ENCODE measurements at regions not wholly inside any gene's neighbourhood (a gene's known extent, or its start where the extent isn't known, plus 50 kb on each side); places are given as distances from the start of the nearest gene placed in this dataset.

DNA sequence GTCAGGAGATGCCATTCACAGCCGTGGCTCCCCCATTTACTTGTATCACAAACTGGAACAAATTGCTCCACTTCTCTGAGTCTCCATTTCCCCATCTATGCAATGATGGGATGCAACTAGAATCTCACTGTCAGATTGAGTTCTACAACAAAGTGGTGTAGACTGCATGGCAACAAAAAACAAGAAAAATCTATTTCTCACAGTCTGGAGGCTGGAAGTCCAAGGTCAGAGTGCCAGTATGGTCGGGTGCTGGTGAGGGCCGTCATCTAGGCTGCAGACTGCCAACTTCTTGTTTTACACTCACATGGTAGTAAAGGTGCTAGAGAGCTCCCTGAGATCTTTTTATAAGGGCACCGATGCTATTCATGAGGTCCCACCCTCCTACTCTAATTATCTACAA, 158.4 kb upstream of the BCL6 start:
- Histone ChIP-seq H3K4me1 (ENCODE audit: control insufficient read depth, insufficient read depth, low read length) (no peaks in the 10 kb centered on the region), H3K9me3 (ENCODE audit: control insufficient read depth, insufficient read depth, low read depth, low read length) (no peaks in the 10 kb centered on the region), H3K4me3 (ENCODE audit: low read depth, low read length) (no peak overlapping the region), H3K36me3 (ENCODE audit: control insufficient read depth in 2 of 2, insufficient read depth in 1 of 2, low read length in 2 of 2) (no peaks in the 10 kb centered on the region), H3K27ac (ENCODE audit: extremely low read depth, low read depth, low read length) (no peak overlapping the region)
- POLR2A ChIA-PET, result no interaction called here
- no peak for TF ChIP-seq ZXDB (tag by site-specific recombination; IDR thresholded peaks at IDR 0.05)
- no peak for TF ChIP-seq ZNF596 (tag by site-specific recombination; IDR thresholded peaks at IDR 0.05)
- no peak for TF ChIP-seq ZNF221 (tag by site-specific recombination; IDR thresholded peaks at IDR 0.05; ENCODE audit: borderline replicate concordance)
- TF ChIP-seq ZNF416 (tag by site-specific recombination; IDR thresholded peaks at IDR 0.05), result no peak
- TF ChIP-seq ZNF341 (tag by site-specific recombination; IDR thresholded peaks at IDR 0.05; ENCODE audit: low read depth), result no peak
- no peak for TF ChIP-seq HOXA7 (CRISPR knock-in tag; IDR thresholded peaks at IDR 0.05; ENCODE audit: borderline replicate concordance)
- no peak for TF ChIP-seq TRIM28 (IDR thresholded peaks at IDR 0.05; ENCODE audit: borderline replicate concordance, low read length)
- TF ChIP-seq ZNF677 (tag by site-specific recombination; IDR thresholded peaks at IDR 0.05), result no peak
- CTCF ChIA-PET, result interaction anchor here (0.6 kb wide), 1 partner anchor 200 kb away, joined by 3 read pairs; no protein-coding TSS in a partner anchor

DNA sequence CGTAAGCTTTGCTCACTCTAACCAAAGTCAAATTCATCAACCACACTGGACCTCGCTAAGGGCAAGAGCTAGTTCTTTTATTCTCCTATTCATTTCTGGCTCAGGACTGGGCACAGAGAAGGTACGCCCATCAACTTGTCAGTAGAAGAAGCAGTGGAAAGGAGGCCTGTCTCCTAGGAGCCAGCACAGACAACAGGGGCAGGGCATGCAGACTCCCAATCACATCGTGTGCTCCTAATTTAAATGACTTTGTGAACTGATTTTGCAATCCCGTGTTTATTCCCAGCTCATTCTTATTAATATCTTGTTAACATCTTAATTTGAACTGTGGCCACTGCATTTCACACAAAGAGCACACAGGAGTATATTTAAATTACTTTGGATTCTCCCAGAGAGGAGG, 161.1 kb upstream of the BCL6 start:
- CTCF ChIA-PET, result no interaction called here
- TF ChIP-seq, protein P1, sequence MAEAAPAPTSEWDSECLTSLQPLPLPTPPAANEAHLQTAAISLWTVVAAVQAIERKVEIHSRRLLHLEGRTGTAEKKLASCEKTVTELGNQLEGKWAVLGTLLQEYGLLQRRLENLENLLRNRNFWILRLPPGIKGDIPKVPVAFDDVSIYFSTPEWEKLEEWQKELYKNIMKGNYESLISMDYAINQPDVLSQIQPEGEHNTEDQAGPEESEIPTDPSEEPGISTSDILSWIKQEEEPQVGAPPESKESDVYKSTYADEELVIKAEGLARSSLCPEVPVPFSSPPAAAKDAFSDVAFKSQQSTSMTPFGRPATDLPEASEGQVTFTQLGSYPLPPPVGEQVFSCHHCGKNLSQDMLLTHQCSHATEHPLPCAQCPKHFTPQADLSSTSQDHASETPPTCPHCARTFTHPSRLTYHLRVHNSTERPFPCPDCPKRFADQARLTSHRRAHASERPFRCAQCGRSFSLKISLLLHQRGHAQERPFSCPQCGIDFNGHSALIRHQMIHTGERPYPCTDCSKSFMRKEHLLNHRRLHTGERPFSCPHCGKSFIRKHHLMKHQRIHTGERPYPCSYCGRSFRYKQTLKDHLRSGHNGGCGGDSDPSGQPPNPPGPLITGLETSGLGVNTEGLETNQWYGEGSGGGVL (tag by site-specific recombination; IDR thresholded peaks at IDR 0.05), result no peak
- TF ChIP-seq ZFP3 (tag by site-specific recombination; IDR thresholded peaks at IDR 0.05; ENCODE audit: low read depth) (no peak), SALL2 (tag by site-specific recombination; IDR thresholded peaks at IDR 0.05; ENCODE audit: borderline replicate concordance) (no peak), ZFP69B (tag by site-specific recombination; IDR thresholded peaks at IDR 0.05) (no peak), ZNF174 (tag by site-specific recombination; IDR thresholded peaks at IDR 0.05) (no peak)
- POLR2A ChIA-PET, result interaction anchor here (0.5 kb wide), 1 partner anchor 264 kb away, joined by 6 read pairs; no protein-coding TSS in a partner anchor
- Histone ChIP-seq H3K9me3 (ENCODE audit: control insufficient read depth, insufficient read depth, low read depth, low read length) (no peaks in the 10 kb centered on the region), H3K4me1 (ENCODE audit: control insufficient read depth, insufficient read depth, low read length) (no peaks in the 10 kb centered on the region), H3K4me3 (ENCODE audit: low read depth, low read length) (no peak overlapping the region), H3K36me3 (ENCODE audit: control insufficient read depth in 2 of 2, insufficient read depth in 1 of 2, low read length in 2 of 2) (no peaks in the 10 kb centered on the region), H3K27ac (ENCODE audit: extremely low read depth, low read depth, low read length) (no peak overlapping the region)

DNA sequence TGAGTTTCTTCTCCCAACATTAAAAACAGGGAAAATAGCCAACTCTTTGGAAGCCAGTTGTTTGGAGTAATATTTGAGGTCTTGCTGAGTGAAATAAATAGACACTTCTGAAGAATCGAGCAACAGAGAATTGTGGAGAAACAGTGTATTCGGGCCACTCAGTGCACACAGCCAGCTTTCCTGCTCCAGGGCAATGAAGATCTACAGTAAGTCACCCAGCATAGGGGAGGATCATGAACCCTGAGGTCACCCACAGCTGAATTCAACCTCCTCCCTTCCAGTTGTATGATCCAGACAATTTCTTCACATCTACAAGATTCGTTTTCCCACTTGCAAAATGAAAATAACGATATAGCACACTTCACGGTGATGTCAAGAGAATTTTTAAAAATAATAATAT, 161.7 kb upstream of the BCL6 start:
- Histone ChIP-seq H3K4me1 (ENCODE audit: control insufficient read depth, insufficient read depth, low read length) (no peaks in the 10 kb centered on the region), H3K9me3 (ENCODE audit: control insufficient read depth, insufficient read depth, low read depth, low read length) (no peaks in the 10 kb centered on the region), H3K4me3 (ENCODE audit: low read depth, low read length) (no peak overlapping the region), H3K36me3 (ENCODE audit: control insufficient read depth in 2 of 2, insufficient read depth in 1 of 2, low read length in 2 of 2) (no peaks in the 10 kb centered on the region), H3K27ac (ENCODE audit: extremely low read depth, low read depth, low read length) (no peak overlapping the region)
- CTCF ChIA-PET, result no interaction called here
- POLR2A ChIA-PET, result no interaction called here
- TF ChIP-seq ZNF24 (tag by site-specific recombination; IDR thresholded peaks at IDR 0.05) (no peak), RBAK (tag by site-specific recombination; IDR thresholded peaks at IDR 0.05) (no peak), KLF9 (tag by site-specific recombination; IDR thresholded peaks at IDR 0.05; ENCODE audit: low read depth) (no peak), GLIS1 (tag by site-specific recombination; IDR thresholded peaks at IDR 0.05) (no peak), YY1 (tag by site-specific recombination; IDR thresholded peaks at IDR 0.05) (no peak), ZNF501 (tag by site-specific recombination; IDR thresholded peaks at IDR 0.05) (no peak), ZNF48 (tag by site-specific recombination; IDR thresholded peaks at IDR 0.05) (no peak), ZNF549 (tag by site-specific recombination; IDR thresholded peaks at IDR 0.05) (no peak), ZNF623 (tag by site-specific recombination; IDR thresholded peaks at IDR 0.05) (no peak), ZBTB1 (tag by site-specific recombination; IDR thresholded peaks at IDR 0.05) (no peak), ZNF791 (tag by site-specific recombination; IDR thresholded peaks at IDR 0.05) (no peak), ZNF629 (tag by site-specific recombination; IDR thresholded peaks at IDR 0.05) (no peak), ZXDB (tag by site-specific recombination; IDR thresholded peaks at IDR 0.05) (no peak), ZNF184 (tag by site-specific recombination; IDR thresholded peaks at IDR 0.05) (no peak), ZNF747 (tag by site-specific recombination; IDR thresholded peaks at IDR 0.05) (no peak)
- TF ChIP-seq, protein P2, sequence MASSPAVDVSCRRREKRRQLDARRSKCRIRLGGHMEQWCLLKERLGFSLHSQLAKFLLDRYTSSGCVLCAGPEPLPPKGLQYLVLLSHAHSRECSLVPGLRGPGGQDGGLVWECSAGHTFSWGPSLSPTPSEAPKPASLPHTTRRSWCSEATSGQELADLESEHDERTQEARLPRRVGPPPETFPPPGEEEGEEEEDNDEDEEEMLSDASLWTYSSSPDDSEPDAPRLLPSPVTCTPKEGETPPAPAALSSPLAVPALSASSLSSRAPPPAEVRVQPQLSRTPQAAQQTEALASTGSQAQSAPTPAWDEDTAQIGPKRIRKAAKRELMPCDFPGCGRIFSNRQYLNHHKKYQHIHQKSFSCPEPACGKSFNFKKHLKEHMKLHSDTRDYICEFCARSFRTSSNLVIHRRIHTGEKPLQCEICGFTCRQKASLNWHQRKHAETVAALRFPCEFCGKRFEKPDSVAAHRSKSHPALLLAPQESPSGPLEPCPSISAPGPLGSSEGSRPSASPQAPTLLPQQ (tag by site-specific recombination; IDR thresholded peaks at IDR 0.05), result no peak
- TF ChIP-seq, protein P3, sequence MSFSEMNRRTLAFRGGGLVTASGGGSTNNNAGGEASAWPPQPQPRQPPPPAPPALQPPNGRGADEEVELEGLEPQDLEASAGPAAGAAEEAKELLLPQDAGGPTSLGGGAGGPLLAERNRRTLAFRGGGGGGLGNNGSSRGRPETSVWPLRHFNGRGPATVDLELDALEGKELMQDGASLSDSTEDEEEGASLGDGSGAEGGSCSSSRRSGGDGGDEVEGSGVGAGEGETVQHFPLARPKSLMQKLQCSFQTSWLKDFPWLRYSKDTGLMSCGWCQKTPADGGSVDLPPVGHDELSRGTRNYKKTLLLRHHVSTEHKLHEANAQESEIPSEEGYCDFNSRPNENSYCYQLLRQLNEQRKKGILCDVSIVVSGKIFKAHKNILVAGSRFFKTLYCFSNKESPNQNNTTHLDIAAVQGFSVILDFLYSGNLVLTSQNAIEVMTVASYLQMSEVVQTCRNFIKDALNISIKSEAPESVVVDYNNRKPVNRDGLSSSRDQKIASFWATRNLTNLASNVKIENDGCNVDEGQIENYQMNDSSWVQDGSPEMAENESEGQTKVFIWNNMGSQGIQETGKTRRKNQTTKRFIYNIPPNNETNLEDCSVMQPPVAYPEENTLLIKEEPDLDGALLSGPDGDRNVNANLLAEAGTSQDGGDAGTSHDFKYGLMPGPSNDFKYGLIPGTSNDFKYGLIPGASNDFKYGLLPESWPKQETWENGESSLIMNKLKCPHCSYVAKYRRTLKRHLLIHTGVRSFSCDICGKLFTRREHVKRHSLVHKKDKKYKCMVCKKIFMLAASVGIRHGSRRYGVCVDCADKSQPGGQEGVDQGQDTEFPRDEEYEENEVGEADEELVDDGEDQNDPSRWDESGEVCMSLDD (tag by site-specific recombination; IDR thresholded peaks at IDR 0.05), result no peak

All from HEK293 (cell line).